ENCODE measurements at regions not wholly inside any gene's neighbourhood (a gene's known extent, or its start where the extent isn't known, plus 50 kb on each side); places are given as distances from the start of the nearest gene placed in this dataset.
"Not testable (repeated sequence)": the region's sequence is repeated elsewhere in the genome, so short reads cannot be mapped to it uniquely, and the experiment has no call there.

DNA sequence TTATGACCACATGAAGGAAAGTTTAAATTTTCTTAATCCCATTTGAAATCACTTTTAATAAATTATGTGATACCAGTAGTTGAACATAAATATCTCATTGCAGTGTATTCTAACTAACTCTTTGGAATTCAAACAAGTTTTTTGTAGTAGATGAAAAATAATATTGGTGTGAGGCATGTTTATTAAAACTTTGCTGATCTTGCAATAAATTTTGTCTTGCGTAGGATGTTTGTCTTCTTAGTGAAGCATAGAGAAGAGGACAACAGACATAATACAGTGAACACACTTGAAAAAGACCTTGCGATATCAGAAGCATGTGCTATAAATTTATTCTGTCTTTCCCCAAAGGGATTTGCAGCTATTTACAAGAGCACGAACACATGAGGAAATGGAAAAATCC, 140.7 kb downstream of the HTR1B start:
- no peak for DNase-seq

DNA sequence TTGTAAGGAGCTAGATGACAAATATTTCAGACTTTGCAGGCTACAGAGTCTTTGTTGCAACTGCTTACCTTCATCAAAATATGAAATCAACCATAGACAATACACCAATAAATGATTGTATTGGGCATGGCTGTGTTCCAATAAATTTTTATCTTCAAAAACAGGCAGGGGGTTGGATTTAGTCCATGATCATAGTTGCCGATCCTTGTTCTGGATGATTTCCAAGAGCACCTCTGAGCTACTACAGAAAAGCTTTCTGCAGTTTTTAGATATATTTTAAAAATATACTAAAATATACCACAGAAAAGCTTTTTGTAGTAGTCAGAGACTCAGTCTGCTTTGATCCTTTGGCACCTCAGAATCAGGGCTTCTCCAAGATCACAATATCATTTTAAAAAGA, 145.0 kb downstream of the HTR1B start:
- DNase-seq = peak in 1 of 2 experiments; percentile 12

DNA sequence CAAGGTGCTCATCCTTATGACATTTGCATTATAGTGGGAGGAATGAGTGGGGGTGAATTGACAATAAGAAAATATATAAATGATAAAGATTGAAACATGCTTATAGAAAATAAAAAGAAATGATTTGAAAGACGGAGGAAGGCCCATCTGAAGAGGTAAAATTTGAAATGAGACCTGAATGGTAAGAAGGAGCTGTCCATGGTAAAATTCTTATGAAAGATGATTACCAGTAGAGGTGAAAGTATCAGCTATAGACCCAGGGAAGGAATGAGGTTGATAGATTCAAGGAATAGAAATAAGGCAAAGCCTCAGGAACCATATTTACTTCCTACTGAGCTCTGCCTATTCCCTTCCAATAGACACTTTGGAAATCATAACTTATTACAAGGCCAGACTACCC, 149.7 kb downstream of the HTR1B start:
- no peak for DNase-seq

DNA sequence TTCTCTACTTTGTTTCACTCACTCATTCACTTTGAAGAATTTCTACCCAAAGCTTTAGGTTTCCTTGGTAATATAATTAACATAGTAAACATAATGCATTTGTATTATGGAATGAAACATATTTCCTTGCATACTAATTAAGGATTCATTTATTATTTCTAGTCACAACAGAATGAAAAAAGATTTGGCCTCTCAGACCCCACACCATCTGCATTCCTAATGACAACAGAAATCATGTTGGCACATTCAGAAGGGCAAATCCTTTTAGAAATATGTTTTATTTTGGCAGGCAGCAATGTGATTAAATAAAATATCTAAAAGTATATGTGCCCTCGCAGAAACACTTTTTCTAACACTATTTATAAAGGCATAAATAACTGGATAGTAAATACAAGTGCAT, 163.4 kb downstream of the HTR1B start:
- DNase-seq = no peak

DNA sequence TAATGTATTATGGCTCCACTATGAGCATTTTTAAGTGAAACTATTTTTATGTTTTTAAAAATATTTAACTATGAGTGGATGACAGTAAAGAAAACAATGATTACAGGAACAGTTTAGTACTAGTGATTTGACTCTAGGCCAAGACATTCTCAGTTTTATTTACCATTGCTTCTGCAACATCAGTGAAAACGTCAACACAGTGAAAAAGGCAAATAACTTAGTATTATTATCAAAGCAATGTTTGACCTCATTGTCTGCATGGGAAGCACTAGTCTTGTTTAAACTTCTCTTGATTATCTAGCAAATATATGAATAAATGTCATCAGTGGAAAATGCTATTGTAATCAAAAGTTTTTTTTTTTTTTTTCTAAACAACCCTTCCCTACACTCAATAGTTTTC, 165.0 kb downstream of the HTR1B start:
- no peak for DNase-seq

DNA sequence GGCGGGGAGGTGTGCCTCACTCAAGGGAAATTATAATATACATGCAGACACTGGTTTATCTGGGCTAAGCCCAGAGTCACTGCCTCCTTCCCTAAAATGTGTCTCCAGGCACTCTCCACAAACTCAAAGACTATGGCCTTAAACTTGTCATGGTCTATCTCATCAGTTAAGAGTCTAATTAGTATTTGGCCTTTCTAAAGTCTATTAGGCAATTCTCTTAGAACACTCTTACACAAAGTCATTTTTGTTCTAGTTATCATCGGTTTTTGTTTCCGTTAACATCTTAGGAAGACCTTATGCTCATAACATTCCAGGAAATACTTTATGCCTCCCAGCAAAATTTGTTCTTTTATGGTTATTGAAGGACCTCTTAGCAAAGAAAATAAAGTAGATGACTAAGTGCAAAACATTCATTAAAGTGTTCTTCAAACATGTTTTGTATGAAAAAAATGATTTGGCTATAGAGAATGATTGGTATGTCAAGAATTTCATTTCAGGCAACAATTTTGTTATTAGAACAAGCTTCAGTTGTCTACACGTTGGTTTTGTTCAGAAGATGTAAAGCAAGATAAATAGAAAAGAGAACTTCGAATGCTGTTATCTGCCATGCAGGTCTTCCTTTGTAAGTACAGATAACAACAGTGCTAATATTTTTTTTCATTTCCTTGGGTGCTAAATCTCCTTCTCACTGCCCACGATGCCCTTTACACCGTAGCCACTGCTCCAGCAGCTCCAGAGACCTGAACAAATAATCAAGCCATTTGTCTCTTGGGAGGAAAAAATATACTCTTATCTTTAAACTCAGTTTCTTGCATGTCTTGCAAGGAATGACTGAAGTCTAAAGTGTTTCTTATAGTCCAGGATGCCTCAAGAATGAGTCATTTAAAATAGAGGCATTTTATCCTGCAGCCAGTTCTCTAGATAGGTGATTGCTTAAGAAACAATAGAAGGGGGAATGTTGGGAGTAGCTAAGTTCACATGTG, 170.4 kb downstream of the HTR1B start:
- no peak for DNase-seq

DNA sequence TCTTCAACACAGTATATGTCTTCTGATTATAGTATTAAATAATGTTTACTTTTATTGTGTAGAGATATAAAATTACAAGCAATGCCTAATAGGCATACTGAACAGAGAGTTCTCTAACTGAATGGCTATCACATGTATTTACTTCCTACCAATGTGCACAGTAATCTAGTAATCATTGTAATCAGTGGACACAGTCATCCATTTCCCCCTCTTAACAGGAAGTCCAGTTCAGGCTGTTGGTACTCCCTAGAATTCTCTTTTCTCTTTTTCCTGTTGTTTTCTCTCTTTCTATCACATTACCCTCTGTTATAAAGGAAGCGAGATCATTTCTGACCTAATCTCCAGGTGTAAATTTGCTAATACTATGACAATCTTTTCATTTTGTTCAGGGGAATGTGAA, 172.5 kb downstream of the HTR1B start:
- no peak for DNase-seq

DNA sequence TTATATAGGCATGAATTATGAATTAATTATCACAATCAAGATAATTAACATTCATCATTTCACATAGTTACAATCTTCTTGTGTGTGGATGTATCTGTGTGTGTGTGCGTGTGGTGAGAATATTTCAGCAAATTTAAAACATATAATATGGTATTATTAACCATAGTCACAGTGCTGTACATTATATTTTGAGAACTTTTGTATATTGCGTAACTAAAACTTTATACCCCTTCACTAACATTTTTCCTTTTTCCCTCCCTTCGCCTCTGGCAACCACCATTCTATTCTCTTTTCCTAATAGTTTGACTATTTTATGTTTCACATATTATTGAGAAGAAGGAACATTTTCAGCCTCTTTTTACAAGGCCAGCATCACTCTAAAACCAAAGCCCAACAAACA, 176.8 kb downstream of the HTR1B start:
- DNase-seq = no peak

DNA sequence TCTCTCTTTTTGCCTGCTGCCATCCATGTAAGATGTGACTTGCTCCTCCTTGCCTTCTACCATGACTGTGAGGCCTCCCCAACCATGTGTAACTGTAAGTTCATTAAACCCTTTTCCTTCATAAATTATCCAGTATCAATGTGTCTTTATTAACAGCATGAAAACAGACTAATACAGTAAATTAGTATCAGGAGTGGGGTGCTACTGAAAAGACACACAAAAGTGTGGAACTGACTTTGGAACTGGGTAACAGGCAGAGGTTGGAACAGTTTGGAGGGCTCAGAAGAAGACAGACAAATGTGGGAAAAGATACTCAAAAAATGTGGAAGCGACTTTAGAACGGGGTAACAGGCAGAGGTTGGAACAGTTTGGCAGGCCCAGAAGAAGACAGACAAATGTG, 189.4 kb downstream of the HTR1B start:
- DNase-seq = no peak

DNA sequence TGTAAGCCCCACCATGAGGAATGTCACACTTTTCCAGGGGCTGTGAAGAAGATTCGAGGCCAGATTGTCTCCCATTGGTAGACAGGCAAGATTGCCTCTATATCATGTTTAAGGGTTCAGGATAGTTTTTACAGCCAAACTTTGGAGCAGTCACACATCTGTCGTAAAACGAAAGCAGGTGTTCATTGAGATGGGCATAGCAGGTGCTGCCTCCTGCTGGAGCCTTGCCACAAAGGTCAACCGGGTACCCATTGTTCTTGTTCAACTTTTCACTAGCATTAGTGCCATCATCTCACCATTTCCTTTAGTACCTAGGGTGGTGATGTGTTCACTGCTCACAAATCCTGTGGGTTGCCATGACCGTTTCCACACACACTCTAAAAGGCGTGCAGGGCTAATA, 198.3 kb downstream of the HTR1B start:
- DNase-seq = no peak

DNA sequence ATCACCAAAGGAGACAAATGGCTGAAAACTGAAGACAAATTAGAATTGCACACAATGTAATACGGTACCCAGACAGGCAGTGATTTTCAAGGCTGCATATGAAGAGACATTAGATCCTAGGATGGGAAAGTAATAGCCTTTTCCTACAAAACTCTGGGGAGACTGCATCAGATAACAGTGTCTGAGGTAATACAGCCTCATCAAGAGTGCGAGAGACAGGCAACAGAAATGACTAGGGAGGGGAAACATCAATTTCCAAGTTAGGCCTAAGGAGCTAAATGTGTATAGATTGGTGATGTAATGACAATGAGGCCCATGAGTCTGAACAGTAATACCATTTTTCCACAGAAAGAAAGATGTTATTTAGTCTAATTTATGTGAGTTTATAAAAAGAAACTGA, 200.3 kb downstream of the HTR1B start:
- no peak for DNase-seq

DNA sequence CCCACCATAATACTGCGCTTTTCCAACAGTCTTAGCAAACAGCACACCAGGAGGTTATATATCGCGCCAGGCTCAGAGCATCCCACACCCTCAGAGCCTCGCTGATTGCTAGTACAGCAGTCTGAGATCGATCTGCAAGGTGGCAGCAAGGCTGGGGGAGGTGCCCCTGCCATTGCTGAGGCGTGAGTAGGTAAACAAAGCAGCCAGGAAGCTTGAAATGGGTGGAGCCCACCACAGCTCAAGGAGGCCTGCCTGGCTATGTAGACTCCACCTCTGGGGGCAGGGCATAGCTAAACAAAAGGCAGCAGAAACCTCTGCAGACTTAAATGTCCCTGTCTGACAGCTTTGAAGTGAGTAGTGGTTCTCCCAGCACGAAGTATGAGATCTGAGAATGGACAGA, 211.5 kb downstream of the HTR1B start:
- not testable (repeated sequence) for DNase-seq

DNA sequence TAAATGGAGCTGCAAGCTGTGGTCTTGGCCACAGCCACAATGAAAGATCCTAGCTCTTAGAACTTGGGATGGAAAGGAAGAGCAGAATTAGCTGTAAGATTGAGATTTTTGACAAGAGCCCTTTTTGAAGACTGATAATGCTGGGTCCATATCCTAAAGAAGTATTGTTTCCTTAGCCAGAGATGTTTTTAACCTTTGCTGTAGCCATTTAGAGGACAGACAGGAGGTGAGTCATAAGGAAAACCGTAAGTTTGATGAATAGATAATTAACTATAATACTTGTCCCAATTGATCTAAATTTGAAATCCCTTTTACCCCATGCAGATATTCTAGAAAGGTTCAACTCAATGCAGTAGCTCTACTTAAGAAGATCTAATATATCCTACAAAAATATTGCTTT, 213.7 kb downstream of the HTR1B start:
- no peak for DNase-seq

DNA sequence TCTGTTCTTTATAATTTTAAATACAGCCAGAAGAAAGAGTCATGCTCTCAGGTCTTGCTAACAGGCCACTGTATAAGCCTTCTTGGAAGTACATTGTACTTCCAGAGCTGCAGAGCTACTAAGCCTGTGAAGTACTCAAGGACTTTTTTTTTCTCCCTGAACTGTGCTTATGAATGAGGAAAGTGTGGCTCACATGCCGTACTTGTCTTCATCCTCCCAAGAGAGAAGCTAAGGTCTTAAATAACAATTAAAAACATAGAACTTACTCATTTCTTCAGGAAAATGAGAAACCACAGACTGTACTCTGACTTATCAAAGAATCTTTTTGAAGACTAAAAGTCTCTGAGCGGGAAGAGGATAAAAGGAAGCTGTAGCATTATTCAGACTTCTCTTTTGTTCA, 218.3 kb downstream of the HTR1B start:
- DNase-seq = no peak

DNA sequence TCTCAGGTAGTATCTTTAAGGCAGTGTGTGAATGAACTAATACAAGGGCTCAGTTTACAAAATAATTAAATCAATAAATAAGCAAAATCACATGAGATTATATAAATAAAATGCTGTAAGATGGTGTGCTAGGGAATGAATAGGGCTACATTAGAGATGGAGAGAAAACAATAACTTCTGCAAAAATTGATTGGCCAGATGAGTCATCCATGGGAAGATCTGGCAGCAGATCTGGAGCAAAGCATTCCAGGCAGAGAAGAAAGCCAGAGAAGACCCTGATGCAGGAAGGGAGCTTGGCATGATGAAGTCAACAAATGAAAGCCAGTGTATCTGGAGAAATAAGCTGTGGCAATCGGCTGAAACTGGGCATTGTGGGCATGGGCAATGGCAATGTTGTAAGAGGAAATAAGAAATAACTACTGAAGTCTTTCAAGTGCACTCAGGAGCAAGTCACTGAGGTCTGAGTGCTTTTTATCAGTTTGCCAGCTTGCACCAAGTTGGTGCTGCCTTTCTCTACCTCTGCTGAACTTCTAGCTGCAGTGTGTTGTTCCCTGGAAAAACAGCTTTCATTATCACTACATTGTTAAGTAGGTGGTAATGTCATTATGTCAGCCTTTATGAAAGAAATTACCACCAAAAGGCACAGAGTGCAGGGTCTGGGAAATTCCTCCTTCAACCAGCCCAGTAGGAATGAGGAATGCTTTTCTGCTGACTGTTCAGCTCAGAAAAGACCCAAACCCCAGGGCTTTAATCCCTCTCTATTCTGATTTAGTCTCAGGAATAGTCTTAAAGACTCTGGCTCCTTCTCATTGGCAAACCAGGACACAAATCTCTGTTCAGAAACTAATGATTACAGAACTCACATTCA, 231.6 kb downstream of the HTR1B start:
- no peak for DNase-seq

DNA sequence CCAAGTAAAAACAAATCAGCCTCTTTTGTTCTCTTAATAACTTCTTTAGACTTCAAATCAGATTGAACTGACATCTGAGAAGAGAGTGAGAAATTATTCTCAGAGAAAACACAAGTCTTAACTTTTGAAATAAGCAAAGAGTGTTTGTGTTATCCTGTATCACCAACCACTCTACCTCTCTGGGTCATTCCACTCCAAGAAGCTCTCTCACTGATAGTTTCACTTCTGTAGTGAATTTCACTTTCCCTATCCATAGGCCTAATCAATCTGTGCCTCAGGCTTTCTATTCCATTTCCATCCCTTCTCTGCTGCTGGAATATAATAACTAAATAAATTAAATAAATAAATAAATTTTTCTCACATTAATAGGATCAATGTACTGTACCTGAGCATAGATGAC, 235.0 kb downstream of the HTR1B start:
- DNase-seq = no peak

DNA sequence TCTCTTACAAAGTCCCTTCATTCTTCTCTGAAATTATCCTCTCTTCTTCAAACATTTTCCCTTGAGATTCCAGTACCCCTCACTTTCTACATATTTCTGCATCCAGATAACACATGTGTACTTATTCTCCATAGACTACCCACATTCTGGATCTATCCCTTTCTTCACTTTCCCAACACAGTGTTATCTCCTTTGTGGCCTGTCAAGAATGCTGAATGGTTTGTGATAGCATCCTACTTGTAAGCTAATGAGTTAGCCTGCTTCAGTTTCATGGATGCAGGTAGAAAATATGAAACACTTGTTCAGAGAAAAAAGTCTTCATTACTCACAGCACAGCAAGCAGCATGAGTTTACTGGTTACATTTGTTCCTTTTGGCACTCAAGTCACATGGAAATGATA, 245.4 kb downstream of the HTR1B start:
- DNase-seq = no peak

DNA sequence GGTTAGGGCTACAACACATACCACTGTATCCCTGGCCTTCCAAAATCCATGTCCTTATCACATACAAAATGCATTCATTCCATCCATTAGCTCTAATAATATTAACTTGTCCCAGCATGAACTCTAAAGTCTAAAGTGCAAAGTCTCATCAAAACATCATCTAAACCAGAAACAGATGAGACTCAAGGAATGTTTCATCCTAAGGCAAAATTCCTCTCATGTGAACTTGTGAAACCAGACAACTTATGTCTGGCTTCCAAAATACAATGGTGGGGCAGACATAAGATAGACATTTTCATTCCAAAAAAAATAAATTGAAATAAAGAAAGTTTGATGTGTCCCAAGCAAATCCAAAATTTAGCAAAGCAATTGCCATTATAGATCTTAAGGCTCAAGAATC, 257.4 kb downstream of the HTR1B start:
- DNase-seq = no peak

DNA sequence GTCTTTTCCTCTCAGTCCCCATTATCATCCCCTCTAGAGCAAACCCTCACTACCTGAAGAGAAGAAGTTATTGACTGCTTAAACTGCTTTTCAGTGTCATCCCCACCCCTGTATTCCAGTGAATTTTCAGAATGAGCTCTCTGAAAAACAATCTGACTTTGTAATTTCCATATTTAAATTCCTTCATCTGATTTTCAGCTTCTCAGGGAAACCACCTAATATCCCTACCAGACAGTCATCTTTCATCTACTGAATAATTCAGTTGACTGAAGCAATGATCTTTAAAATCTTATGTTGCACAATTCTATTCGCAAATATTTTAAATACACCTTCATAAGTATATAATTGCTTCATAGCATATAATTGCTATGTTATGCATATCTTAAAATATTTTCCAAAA, 258.7 kb downstream of the HTR1B start:
- DNase-seq = no peak

DNA sequence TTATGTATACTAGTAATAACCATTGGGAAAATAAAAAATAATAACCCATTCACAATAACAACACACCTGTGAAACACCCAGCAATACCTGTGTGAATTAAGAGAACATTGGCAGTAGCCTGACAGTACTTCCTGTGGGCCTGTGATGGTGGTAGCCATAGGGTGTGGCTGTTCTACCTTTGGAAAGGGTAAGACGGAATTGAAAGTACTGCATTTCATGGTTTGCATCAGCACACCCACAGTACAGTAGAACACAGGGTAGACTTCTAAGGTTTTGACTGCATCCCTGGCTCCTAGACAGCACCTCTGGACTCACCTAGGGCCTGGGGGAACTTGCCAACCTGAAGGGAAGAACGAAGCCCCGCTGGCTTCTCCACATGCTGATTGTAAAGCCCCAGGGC, 279.8 kb downstream of the HTR1B start:
- DNase-seq = no peak

DNA sequence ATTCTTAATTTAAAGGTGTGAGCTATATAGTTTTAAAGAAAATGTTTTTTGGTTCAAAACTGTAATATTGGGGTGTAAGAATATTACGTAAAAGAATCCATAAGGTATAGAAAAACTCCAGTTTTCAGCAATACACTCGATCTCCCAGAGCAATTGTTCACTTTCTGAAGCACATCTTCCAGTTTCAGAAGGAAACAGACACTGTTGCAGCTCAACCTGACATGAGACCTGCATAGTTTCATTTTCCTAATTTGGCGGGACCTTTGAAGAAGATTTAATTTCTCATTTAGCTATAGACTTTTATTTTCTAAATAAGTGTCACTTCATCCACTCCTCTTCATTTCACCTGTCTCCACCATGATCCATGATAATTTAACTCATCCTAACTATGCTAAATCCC, 281.5 kb downstream of the HTR1B start:
- DNase-seq = no peak

DNA sequence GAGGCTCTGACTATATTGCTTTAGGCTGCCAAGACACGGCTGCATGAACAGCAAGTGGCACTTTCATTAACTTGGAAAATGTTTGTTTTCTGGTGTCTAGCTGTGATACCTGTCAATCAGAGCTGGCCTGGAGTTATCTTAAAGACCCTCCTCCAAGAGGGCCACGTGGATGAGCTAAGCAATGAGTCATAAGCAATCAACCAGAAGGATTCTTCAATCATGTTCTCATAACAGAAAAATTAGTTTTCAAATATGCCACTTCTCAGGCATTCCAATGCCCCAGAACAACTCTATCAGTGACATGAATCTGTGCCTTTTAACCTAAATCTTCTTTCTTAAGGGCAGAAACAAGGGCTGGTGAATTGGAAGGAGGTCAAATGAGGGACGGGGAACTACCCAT, 283.0 kb downstream of the HTR1B start:
- no peak for DNase-seq

DNA sequence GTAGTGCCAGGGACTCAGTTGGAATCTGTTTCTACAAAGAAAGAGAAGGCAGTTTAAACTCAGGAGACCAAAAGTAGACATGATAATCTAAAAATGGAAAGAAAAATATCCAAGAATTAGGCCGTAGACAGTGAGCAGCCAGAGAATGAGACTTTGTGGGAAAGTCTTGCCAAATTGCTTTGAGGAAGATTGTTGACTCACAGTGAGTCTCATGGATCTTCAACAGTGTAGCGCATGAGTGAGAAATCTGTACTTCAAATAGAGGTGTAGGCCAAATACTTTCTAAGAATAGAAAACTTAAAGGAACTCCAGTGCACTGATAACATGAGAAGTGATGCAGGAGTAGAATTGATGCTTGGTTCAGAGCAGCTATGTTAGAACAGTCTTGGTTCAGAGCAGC, 284.5 kb downstream of the HTR1B start:
- peak in 1 of 2 experiments; percentile 4 for DNase-seq

DNA sequence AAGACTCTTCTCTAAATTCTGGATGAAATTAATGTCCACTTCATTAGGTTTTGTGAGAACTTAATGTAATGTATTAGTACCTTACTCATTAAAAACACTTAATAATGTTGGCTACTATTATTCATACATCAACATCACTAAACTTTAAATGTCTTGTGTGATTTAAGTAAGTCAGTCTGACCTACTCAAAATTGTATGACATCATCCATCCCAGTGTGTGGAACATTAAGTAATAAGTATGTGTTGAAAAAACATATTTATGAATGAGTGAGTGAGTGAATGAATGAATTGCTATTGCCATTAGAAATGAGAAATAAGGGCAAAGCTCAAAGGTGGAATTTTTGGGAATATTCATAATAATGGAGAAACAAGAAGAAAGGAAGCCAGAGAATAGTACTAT, 285.8 kb downstream of the HTR1B start:
- no peak for DNase-seq
